HS-5 (cell line): ENCODE measurements at regions not wholly inside any gene's neighbourhood (a gene's known extent, or its start where the extent isn't known, plus 50 kb on each side); places are given as distances from the start of the nearest gene placed in this dataset.
"Not testable (repeated sequence)": the region's sequence is repeated elsewhere in the genome, so short reads cannot be mapped to it uniquely, and the experiment has no call there.

Experiments used
- DNase-seq: peaks from one replicate; pipeline ENCODE4 v3.0.0-alpha.2; 2012; ENCODE audit warnings: low read depth

DNA sequence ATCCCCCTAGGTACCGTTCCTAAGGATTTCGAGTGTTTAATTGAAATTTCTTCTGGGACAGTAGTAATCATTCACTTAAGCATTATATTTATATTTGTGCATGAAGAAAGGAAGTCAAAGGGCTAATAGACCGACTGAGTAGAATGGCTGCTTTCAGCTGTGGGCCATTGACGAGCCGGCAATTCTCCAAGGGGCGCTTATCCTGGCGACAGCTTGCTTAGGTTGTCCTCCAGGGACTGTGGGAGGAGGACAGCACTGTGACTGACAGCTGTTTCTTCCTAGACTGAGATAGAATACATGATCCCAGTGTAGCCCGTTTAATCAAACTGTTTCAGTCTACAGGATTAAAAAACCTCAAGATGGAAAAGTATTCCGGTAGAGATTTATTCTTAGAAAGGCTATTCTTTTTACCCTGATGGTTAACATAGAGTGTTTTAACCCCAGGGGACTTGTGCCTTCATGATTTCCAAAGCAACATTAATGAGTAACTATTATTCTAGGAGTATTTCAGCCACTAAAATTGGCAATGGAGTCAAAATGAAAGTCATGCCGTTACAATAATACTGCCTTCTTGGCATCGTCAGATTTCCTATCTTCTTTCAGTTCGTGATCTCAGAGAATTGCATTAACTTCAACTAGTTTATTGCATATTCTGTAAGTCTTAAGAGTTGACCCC lies 943.1 kb upstream of the WWC1 start:
- DNase-seq, result no peak

DNA sequence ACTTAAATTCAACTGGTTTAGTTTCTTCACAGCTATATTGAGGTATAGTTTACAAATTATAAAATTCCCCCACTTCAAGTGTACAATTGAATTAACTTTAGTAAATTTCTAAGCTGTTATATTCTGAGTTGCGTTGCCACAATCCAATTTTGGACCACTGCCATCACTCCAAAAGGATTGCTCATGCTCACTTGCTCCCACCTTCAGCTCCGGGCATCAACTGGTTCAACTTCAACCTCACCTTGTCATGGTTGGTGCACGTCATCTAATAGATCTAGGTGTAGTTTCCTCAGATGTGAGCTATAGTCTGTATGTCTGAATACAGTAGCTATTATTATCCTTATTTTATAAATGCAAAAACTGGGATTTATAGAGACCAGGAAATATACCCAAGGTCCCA lies 942.5 kb upstream of the WWC1 start:
- no peak for DNase-seq

DNA sequence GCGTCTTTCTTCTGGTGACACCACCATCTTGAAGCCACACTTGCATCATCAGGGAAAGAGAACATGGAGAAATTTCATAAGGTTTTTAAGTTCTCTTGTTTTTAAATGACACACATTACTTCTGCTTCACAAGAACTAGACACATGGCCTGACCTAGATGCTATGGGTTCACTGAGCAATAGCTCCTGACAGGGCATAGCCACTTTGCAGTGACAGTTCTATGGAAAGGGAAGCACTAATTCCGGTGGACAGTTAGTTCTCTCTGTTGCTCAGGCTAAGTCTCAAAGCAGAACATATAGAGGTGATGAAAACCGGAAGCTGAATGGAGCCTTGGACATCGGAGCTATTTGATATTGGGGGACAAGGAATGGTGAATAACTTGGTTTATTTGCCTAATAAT lies 940.1 kb upstream of the WWC1 start:
- DNase-seq, result no peak

DNA sequence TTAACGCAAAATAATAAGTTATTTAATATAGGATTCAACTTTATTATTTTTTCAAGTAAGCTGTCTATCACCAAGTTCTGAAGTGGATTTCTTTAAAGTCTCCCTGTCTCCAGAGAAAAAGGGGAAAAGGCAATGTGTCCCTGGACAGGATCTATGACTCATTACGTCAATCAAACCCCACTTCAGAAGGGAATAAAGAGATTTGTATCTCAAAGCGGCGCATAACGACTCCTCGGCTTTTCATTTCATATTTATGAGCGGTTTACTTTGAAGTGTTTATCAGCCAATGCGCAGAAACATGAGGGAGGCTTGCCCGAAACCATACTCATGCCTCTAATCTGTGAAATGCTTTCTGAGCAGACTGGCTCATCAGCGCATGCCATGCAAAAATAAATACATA lies 938.6 kb upstream of the WWC1 start:
- DNase-seq, result no peak

DNA sequence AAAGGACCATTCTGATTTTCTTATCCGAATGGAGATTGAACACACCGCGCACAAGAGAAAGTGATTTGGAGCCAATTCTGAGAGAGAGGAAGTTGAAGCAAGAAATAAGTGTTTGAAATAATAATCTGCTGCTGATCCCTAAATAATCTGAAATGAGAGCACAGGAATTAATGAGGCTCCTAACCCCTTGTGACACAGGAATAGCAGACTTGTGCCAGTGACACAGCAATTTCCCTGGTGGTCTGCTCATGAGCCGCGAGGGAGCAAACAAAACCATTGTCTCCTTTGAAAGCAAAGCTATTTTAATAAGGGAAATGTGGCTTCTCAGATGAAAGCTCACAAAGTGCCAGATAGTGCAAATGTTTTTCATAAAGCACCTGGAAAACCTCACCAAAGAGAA lies 936.1 kb upstream of the WWC1 start:
- no peak for DNase-seq

DNA sequence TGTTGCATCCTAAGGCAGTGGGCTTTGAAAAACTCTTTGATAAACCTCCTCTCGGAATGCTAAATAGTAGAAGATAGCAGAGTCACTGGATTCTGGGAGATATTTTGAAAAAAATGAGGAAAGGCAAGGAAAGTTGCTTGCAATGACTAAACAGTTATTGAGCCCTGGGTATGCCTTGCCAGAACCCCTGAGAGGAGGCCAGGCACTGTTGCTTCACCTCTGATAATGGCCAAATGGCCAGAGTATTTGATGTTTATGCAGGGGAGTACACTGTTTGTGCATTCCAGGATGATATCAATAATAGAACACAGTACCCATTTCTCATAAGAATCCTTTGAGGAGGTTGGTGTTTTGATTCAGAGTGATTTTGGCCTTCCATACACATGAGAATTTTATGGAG lies 935.1 kb upstream of the WWC1 start:
- no peak for DNase-seq

DNA sequence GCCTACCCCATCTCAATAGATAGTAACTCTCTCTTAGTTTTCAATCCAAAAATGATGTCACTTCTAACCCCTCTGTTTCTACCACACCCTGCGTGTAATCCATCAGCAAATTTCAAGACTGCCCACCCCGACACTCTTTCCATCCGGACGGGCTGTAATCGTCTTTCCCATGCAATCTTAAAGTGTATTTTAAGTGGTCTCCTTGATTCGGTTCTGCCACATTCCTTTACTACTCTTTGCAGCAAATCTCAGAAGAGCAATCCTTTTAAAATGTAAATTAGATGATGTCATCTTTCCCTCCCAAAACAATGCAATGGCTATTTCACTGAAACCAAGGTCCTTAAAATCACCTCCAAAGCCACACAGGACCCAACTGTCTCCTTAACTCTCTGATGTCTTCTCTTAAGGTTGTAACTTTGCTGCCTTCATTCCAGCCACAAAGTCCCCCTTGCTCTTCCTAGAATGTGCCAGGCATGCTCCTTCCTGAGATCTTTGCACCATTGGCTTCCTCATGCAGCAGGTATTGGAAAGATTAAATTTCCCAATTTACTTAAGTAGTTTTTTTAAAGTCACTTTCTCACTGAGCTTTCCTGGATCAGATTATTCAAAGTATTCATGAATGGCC lies 932.5 kb upstream of the WWC1 start:
- DNase-seq, result no peak

DNA sequence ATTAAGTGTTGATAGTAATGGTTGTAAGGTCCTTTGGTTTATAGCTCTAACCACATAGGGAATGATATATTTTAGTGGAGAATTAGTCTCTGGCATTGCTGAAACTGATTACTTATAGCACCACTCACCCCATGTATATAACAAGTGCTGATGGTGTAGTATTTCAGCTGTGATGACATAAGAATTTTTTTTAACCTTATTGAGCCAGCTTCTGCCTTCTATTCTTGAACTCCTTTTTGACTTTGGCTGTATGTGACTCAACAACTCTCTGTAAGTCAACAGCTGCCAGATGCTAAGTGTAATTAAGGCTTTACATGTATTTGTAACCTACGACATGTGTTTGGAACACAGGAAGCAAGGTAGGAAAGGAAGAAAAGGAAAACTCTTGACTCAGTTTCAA lies 929.6 kb upstream of the WWC1 start:
- DNase-seq, result no peak

DNA sequence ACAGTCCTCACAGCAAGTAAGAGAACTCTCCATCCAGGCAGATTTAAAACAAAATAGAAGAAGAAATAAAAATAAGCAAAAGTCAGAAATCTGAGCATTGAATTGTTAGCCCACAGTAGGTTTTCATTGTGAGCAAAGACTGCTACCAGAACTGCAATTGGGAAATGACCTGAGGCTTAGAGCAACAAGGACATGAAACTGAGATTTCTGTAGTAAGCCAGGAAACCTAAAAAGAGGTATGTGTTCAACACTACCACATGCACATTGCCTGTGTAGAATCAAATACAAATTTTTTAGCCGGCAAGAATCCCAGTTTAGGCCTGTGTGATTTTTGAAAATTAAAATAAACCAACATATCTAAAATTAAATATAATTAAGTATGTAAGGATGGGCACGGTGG lies 928.4 kb upstream of the WWC1 start:
- no peak for DNase-seq

DNA sequence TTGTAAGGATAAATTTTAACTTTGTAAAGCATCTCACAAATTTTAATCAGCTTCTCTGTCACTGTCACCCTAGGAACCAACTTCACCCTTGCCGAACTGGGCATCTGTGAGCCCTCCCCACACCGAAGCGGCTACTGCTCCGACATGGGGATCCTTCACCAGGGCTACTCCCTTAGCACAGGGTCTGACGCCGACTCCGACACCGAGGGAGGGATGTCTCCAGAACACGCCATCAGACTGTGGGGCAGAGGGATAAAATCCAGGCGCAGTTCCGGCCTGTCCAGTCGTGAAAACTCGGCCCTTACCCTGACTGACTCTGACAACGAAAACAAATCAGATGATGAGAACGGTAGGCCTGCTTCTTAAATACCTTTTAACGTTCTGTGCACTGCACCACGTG lies 916.3 kb upstream of the WWC1 start:
- DNase-seq, result no peak

DNA sequence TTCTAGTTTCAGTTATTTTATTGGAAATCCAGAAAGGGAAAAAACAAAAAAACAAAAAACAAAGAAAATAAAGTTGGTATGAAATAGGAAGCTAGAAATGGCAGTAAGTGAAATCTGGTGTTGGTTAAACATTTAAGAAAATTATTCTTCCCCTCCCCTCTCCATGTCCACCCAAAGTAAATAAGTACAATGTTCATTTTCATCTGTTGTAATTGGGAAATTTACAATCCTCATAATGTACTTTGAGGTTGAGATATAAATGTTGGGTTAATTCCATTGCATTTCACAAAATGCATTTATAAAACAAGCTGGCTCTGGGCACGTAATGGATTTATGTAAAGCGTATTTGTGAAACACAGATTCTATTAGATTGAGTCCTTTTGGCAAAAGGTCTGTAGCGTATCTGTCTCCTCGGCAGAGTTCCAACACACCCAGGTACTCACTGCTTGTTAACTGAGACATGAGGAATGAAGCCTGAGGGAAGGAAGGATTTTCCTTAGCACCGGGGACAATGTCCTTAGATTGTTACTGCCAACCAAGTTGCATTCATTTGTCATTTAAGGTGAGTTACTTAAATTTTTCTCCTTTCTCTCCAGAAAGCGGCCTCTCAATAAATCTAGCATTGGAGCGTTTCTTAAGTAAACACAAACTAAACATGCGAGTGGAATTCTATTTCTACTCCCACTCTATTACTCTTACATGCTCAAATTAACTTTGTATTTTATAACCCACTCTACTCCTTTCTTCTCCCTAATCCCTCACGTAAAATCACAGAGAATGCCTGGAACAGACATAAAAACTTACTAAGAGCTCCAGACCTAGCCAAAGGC lies 912.3 kb upstream of the WWC1 start:
- no peak for DNase-seq

DNA sequence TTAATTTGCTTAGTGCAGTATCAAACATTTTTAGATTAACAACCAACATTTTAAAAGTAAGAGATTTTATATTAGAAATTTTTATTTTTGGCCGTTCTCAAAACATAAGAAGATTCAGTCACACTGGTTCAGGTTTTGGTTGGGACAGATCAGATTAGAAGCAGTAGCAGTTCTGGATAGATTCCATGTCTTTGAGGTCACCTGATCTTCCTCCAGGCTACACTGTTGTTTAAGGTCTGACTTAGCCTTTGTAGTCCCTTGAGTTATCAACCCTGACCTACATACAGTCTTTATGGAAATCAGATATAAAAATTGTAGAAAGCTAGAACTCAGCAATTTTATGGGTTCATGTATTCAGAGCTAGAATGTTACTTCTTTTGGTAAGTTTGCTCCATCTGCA lies 910.0 kb upstream of the WWC1 start:
- DNase-seq, result no peak

DNA sequence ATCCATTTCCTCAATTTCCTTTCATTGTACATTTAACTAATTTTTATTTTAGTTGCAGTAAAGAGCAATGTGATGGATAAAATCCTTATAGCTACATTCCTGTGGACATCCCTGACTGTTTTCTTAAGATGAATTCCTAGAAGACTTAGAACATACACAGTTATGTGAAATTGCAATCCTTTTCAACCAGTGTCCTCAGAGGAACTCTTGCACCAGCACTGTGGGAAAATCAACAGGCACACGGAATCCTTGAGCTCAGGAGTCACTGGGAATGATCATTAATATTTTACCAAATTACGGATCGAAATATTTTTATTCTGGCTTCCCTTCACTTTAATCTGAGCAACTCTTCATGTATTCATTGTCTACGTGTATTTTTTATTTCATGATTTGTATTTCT lies 901.9 kb upstream of the WWC1 start:
- DNase-seq, result no peak

DNA sequence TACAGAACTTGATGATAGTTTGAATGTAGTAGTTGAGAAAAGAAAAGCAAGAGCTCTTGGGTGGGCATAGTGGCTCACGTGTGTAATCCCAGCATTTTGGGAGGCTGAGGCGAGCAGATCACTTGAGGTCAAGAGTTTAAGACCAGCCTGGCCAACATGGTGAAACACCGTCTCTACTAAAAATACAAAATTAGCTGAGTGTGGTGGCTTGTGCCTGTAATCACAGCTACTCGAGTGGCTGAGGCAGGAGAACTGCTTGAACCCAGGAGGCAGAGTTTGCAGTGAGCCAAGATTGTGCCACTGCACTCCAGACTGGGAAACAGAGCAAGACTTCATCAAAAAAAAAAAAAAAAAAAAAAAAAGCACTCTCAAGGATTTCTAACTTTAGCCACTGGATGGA lies 900.2 kb upstream of the WWC1 start:
- not testable (repeated sequence) for DNase-seq

DNA sequence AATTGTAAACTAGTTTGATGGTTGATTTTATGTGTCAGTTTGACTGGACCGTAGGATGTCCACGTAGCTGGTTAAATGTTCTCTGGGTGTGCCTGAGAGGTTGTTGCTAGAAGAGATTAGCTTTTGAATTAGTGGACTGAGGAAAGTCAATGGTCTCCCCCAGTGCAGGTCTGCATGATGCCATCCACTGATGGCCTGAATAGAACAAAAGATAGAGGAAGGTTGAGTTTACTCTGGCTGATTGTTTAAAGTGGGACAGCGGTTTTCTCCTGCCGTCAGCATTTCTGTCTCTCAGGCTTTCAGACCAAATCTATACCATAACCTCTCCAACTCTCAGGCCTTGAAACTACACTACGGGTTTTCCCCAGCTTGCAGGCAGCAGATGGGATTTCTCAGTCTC lies 899.2 kb upstream of the WWC1 start:
- no peak for DNase-seq

DNA sequence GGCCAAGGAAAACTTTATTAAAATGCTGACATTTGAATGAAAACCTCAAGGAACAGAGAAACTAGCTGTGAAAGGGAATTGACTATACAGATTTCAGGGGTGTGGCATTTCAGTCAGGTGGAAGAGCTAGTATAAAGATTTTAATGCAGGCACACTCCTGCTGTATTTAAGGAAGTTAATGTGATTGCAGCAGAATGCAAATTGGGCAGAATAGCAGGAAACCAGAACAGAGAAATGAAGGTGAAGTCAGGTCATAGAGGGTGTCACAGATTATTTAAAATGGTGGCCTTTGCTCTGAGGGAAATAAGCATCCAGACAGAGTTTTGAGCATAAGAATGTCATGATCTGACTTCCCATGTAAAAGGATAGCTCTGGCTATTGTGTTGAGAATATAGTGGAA lies 898.1 kb upstream of the WWC1 start:
- DNase-seq, result no peak

DNA sequence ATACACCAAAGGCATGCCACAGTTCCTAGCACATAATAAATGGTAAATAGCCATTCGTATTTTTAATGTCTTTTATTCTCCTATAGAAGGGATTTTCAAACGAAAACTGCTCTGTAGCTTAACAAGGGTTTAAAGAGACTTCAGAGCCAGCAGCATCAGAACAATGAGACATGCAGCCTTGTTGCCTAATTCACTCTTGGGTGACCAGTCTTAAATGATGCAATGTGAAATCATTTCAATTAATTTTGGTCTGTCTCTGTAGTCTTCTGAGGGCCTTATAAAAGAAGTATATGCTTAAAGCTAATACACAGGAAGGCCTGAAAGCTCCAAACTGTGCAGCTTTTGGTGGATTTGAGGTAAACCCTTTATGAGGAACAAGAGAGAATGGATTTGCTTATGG lies 888.8 kb upstream of the WWC1 start:
- DNase-seq, result no peak

DNA sequence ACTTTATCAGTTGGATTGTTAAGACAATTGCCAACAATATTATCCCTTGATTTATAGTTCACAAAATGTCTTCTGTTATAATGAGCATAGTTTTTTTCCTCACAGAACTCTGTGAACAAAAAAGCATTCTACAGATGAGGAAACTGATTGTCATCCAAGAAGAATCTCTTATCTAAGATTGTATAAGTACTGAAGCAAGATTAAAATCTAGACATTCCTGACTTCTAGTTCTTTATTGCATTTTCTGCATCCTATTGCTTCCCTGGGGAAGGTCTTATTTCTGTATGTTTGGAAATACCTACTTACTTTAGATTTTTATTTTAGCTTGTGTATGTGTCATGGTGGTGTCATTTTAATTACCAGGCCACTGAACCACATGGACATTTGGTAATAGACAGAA lies 884.9 kb upstream of the WWC1 start:
- DNase-seq, result no peak

DNA sequence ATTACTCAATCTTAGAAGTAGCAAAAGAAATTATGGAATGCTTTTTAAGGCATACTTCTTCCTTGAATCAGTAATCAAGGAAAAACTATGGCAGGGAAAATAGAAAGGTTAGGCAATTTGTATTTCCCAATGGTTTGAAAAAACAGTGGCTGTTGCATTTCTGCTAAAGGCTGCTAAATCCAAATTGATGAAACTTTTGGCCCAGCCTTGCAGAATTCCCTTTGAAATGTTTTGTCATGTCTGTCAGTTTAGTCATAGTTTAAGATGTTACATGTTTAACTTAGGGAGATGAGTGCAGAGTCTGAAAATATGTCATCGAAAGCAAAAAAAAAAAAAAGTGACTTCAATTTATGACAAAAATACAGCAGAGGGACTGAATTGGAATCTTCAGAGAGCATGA lies 878.9 kb upstream of the WWC1 start:
- peak; percentile 54 for DNase-seq

DNA sequence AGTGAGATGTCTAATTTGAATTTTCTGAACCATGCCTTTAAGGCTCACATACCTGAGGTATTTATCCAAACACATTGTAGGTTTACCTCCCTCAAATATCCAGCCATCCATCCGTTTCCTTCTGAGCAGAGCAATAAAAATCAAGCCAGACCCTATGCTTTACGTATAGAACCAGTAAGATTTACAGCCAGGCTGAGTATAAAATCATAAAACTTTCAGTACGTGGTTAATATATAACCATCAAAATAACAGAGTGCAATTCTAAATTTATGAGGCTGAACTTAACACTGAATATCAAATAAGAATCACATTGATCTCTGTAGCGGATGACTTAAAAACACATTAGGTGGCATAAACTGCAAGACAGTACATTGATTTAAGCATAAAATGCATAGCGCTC lies 877.9 kb upstream of the WWC1 start:
- DNase-seq, result no peak

DNA sequence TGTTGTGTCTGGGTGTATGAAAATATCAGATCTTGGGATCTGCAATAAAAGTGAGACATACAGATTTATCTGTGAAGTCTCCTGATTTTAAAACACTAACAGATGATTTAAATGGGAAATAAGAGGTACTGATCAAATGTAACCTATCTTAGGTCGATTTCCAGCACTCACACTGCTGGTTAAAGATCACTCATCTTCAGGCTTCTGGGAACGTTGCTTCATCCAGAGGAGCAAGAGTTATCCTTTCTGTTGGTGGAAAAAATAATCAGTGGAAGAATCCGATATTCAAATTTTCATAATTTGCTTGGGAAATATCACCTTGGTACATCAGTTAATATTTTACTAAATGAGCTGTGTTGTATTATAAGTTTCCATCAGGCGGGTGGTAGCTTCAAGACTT lies 876.8 kb upstream of the WWC1 start:
- no peak for DNase-seq

DNA sequence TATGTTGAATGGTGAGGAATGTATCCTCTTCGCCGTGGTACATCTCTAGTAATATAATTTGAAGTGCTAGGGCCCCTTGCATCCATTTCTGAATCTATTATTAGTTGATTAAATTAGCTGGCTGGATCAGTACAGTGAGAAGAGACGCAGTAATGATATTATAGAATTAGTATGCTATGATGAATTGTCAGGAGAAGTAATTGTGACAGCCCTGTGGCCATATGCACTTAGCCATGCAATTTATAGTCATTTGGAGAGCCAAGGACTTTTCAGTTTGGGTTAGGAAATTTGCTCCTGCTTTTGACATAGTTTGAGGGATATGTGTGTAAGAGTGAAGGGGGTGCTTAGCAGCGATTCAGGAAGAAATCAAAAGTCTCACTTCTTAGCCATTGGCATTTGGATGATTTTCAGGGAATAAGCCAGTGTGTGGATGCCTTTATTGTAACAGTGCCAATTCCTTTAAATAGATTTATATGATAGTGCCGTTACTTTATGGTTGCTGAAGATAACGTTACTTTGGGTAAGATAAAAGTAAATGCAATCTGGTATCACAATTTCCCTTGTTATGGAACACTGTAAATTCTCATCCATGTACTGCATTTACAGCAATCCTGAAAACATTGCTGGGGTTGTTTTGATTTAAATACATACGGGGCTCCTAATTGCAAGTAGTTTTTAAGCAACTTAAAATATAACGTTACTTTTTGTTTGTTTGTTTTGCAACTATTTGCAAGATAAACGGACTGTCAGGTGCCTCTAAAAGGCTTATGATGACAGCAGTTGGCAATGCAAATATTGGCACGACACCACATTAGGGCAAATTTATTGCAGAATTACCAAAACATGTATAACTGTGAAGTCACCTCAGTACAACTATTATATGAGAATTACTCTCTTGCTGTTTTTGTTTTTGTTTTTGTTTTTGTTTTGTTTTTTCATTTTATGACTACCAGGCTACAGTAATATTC lies 875.4 kb upstream of the WWC1 start:
- DNase-seq, result no peak
